ENCODE measurements at regions not wholly inside any gene's neighbourhood (a gene's known extent, or its start where the extent isn't known, plus 50 kb on each side); places are given as distances from the start of the nearest gene placed in this dataset.

DNA sequence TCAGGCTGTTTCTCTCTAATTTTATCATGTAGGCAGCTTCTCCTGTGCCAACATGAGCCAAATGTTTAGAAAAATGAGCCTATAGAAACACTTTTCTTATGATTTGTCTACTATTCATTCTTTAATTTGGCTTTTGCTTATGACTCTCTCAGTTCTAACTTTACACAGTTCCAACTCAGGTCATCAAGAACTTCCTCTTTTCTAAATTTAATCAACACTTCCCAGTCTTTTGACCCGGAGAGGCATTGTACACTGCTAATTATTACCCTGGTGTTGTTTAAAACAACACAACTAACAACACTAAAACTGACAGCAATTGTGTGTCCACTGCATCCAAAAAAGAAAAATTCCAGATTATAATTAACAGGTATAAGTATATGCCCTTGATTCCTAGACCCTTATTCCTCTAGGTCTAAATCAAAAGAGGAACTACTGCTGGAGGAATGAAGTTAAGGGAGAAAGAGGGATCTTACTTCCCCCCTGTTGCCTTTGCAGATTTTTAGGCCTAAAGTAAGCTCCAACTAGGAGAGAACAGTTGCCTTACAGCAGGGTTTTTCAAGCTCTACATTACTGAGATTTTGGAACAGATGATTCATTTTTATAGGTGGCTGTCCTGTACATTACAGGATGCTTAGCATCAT lies 332.2 kb upstream of the GOLIM4 start:
- DNase-seq: no peak

DNA sequence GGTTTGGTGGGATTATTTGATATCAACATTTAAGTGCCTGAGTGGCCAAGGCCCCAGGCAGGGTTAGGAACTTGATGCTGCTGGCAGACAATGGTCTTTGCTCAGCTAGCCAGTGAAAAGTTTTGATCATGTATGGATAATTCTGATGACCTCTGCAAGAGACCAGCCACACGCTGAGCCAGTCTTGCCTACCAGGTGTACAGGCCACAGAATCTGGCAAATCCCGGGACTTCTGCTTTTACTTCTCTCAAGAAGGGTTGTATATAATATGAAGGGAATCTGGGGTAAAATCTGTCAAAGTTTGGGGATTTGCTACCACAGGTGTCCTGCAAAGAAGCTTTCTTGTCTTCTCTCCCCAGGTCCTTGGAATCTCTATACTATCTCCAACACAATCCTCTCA lies 331.4 kb upstream of the GOLIM4 start:
- no peak for DNase-seq

DNA sequence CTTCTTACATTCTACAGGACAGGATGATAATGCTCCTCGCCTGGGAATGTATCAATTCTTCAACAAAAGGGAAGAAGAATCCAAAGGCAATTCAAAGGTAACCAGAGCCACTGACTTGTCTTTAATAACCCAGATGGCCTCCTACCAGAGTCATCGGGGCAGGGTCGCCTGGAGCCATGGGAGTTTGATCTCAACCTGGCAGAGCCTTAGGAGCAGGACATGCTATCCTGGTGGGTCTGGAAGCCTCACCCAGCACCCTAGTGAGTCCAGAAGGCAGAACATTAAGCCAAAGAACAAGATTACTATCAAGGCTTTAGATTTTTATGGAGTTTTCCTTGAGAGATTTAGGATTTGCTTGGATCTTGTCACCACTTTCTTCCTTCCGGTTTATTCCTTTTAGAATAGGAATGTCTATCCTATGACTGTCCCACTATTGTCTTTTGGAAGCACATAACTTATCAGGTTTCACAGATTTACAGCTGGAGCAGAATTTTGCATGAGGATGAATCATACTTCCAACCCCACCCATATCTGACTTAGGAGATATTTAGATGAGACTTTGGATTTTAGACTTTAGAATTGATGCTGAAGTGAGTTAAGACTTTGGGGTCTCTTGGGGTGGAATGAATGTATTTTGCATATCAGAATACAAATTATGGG lies 330.3 kb upstream of the GOLIM4 start:
- no peak for DNase-seq

DNA sequence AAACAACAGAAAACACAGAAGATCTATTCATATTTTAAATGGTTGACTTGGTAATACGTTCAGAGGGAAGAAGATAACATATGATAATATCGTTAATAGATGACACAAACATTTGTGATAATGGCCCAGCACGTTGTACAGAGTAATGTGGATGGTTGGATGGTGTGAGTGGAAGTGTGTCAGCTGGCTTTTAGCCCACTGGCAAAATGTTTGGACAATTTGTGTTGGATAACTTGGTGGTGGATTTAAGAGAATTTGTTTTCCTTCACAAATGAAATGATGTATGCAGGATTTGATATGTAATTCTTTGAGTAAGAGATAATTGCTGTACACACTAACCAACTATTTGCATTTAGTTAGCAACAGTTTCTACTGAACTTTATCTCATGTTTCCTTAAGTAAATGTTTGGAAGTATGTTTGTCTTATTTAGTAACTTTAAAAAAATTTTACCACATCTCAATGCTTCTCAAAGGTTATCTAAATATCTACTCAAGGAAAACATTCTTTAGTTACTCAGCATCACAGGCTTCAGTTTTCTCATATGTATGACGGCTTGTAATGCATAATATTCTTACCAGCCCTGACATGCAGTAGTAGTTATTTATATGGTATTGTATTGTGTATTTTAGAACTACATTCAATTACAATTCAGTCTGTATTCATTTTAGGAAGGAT lies 328.5 kb upstream of the GOLIM4 start:
- DNase-seq: no peak

DNA sequence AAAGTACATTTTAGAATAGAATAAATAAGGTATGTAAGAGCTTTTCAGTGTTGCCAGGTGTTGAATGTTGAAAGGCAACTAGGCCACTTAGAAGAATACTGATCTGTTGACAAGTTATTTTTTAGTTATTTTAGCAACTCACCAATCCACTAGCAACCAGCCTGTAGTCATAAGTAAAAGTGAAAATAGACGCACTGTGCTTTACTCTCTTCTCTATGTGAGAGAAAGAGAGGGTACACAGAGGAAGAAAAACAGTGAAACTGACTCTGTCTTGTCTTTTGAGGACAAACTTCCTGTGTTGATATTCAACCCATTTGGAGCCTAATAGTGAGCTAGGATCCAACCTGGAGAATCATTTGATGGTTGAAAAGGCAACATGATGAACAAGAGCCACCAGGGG lies 327.1 kb upstream of the GOLIM4 start:
- no peak for DNase-seq

DNA sequence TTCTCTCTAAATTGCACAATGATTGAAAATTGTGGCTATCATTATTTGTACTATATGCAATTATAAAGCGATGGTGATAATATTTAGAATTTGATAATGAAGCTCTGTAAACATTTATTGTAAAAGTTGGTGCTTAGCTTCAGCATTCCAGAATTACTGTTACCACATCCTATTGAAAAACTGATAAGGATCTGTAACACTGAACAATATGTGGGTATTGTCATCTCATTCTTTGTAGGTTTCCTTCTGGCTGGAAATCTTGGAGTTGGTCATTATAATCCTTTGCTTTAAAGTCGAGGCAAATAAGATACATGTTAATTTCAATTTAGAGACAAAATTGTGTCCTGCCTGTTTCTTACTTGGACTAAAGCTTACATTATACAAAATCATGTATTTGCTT lies 323.4 kb upstream of the GOLIM4 start:
- DNase-seq: no peak

DNA sequence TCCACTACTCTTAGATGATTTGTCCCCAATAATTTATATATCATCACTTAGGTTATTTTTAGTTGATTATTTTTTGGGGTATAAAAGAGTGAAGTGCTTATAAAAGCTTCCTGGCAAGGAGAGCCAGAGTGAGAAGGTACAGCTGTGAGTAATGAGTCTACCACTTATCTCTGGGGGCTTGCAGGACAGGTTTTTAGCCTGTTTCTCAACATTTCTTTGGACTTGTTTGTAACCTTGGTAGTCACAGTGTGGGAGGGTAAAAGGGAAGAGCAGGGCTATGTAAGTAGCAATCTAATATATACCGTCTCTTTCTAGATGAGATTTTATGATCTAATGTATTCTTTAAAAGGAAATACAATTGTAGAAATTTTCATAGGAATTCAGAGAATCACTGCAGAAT lies 321.3 kb upstream of the GOLIM4 start:
- no peak for DNase-seq

DNA sequence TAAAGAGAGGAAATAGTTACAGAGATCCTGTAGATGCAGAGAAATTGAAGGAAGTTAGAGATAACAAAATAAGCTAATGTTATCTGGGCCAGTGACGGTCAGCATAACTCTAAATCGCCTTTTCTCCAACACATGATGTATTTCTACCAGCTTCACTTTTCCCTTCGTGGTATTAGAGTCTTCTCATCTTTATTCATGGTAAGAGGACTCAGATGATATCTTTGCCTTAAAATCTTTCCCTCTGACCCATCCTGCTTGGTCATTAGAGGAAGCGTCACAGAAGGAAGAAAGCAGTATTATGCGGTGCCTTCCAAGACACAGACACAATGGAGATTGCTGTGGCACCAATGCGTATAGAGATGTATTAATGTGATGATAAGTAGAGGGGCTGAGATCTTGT lies 320.7 kb upstream of the GOLIM4 start:
- no peak for DNase-seq

DNA sequence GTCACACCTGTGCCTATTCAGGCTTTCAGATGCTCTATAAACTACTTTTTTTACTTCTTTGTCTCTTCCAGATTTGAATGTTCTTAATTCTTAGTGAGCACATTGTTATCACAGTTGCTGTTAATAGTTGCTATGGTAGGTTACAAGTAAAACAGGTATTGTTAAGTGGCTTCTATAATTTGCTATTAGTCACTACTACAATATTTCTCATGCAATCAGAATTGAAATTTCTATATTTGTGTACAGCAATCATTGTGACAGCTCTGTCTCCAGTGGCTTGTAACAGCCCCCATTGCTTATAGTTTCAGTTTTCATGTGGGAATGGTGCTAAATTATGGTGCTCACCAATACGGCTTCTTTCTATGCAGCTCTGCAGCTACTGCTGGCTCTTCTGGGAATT lies 318.4 kb upstream of the GOLIM4 start:
- DNase-seq: no peak

DNA sequence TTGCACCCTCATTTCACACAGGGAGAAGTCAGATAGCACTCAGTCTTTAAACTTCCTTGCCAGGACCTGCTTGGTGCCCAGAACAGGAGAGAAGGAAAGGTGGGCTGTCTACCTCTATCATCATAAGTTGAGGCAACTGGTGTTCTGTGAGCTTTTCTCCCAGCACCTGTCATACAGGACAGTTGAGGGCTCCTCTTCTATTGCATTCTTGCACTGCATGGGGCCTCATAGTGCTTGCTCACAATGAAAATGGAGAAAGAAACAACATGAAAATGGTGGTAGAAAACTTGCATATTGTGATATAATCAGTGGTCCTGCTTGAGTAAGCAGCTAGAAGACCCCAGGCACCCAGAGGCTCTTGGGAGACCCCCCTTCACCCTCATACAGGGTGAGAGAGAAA lies 311.7 kb upstream of the GOLIM4 start:
- no peak for DNase-seq

DNA sequence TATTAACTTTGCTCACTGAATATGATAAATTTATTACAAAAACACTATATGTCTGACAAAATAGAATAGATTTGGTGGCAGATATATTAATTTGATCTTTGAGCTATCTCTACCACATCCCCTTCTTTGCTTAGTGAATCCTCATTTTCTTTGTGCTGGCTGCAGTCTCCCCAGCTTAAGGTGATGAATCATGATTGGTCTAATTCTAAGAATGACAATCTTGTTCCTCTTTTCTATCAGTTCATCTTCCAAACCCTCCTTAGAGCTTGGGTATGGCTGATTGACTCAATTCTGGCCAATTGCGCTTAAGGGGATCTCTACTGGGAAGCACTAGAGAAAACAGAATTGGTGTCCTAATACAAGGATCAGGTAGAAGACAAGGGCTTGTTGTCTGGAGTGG lies 309.6 kb upstream of the GOLIM4 start:
- DNase-seq: no peak

DNA sequence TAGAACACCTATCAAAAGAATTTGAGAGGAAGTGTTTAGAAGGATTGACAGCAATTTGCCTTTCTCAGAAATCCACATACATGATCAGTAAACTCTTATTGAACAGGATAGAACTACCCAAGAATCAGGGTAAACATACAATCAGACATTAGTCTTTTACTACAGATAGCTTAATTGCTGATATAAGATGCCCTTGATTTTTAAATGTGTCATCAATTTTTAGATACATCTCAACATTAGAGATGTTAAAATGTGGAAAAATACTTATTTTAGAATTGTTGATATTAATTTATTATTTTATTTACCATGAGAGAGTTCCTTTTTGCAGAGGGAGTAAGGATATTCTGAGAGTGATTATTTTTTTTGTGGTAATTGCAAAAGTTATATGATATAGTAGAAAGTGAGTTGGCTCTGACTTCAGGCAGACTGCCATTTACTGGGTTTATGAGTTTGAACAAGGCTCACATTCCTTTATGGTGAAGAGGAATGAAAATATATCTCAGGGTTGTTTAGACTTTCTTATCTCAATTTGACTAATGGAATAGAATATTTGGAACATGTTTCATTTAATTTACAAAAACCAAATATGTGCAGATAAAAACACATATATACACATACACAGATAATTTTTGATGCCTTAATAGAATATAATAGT lies 302.8 kb upstream of the GOLIM4 start:
- no peak for DNase-seq

DNA sequence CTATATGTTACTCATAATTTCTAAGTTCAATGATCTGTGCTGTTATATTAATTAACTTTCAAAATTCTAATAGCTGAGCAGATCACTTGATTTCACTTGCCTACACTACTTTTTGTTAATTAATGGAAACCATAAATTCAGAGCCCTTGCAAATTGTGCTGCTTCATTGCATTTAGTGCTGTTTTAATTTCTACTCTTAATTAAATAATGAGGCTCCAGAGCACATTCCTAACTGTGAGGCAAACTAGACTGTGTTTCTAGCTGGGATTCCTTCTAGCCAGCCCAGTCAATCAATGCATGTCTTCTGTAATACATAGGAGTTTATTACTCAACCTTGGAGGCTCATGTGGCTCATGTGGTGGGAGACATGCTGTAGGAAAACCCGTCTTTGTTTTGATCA lies 301.1 kb upstream of the GOLIM4 start:
- DNase-seq: no peak

DNA sequence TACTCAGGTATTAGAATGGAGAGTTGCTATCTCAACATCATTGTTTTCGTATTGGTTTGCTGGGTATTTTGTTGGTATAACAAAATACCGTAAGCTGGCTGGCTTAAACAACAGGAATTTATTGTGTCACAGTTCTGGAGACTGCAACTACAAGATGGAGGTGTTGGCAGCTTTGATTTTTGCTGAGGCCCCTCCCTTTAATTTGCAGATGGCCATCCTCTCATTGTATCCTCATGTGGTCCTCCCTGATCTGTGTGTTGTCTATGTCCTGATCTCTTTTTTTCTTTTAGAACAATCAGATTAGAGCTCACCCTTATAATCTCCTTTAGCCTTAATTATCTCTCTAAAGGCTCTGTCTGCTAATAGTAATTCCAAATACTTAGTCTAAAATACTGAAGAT lies 299.8 kb upstream of the GOLIM4 start:
- no peak for DNase-seq

DNA sequence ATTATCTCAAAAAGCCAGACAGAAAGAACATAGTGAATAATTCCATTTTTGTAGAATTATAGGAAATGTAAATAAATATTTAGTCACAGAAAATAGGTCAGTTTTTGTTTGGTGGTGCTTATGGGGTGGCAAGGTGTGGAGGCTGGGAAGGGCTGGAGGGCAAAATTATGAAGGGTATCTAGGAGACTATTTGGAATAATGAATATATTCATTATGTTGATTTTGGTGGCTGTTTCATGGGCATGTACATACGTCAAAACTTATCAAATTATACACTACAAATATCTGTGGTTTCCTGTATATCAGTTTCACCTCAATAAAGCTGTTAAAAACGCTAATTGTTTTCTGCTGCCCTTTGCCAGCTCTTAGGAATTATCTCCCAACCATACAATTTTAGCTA lies 298.7 kb upstream of the GOLIM4 start:
- no peak for DNase-seq

DNA sequence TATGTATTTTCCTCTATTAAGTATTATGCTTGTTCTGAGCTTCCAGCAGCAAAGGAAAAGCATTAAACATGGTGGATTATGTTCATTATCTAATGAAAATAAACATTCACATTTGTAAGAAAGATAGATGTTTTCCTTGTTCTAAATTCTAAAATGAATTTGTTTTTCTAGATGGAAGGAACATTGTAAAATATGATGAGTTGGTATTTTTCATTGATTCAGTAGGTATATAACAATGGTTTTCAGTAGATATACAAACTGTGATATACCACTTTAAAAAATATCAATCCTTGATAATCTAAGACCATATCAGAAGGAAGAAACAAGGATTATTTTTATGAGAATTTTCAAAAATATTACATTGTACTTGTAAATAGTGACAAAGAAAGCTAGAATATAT lies 290.6 kb upstream of the GOLIM4 start:
- DNase-seq: no peak

DNA sequence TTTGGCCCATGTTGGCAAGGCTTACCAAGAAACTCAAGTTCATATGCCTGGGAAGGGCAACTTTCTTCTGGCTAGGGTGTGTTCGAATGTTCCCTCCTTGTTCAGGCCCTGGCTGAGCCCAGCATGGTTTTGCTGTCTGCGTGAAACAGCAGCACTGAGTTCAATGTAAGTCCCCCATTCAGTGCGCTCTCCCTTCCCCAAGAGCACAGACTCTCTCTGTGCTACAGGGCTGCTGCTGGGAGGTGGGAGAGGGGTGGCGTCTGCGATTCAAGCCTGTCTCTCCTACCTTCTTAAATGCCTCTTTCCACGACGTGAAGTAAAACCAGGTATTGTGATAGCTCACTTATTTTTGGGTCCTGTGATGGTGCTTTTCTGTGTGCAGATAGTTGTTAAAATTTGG lies 289.3 kb upstream of the GOLIM4 start:
- DNase-seq: no peak

DNA sequence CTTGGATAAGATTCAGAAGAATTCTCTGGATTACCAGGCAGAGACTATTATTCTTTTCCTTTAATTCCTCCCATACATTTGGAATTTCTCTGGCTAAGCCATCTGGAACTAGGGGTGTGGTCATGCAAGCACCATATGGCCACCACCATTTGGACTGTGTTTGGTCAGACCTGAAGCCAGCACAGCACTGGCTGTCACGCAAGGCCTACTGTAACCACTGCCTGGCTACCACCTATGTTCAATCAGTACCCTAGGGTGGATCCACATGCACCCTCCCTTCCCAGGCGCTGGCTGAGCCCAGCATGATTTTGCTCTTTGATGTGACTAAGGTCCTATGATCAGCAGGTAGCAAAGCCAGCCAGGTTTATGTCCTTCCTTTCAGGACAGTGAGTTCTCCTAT lies 287.8 kb upstream of the GOLIM4 start:
- no peak for DNase-seq

DNA sequence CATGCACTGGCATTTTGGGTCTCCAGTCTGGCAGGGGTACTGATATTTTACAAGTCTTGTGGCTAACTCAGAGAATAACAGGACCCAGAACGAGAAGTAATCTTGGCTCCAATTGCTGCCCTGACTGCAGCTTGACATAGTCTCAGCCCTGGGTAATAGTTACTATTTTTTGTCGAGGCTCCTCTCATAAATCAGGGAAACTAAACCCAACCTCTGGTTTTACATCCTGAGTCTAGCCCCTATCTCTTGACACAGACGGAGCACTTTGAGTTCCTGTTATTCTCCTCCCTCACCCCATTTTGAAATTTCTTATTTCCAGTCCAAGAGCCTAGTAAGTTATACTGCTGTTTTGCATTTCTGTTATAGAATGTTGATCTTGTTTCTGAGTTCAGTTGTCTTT lies 276.1 kb upstream of the GOLIM4 start:
- DNase-seq: no peak

DNA sequence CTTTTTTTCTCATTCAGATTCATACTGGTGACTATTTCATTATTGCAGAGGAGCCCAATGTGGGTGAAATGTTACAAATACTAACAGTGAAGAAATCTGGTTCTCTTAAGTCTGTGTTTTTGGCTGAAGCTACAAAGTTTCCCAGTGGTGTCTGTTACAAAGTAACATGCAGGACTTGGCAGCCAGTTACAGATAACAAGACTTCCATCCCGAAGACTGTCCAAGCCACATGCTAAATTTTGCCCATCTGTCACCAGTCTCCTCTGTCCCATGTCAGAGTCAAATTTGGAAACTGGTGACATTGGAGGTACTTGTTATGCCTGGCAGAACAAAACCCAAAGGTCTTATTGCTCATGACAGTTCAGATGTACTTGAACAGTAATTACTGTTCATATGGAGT lies 269.2 kb upstream of the GOLIM4 start:
- DNase-seq: no peak

DNA sequence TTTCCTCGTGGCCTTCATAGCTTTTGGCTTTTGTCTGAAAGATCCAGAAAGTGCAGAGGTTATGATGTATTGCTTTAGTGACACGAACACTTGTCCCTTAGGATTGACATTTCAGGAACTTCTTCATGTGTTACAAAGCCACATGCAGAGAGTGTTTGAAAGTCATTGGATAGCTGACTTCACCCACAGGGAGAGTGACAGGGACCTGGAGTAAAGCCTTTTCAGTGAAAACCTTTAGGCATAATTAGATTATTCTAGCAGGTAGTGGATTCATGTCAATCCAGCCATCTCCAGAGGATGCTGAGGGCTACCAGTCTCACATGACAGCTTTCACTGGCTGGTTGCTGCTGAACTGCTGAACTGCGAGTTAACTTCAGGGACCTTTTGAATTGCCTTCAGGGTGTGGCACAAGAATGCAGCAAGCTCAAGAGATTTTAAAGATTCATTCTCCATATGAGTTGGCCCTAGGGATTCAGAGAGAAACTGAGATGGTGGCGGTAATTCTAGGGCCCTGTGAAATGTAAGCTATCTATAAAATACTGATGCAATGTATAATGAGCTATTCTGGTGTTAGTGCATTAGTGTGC lies 267.0 kb upstream of the GOLIM4 start:
- no peak for DNase-seq

DNA sequence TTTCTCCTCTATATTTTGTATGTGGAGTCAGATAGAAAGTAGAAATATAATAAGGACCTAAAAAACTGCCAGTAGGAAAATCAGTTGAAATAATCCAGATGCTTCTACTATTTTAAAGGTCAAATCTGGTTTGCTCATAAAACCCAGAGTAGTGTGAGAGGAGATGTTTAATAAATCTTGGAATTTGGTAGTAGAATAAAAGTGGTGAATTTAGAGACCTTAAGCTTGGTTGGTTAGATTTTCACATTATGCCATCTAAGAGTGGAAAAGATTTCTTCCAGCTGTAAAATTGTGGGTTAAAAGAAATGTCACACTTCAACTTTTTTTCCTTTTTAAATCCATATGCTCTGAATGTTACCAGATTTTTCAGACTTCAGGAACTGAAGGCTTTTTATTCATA lies 266.4 kb upstream of the GOLIM4 start:
- no peak for DNase-seq

DNA sequence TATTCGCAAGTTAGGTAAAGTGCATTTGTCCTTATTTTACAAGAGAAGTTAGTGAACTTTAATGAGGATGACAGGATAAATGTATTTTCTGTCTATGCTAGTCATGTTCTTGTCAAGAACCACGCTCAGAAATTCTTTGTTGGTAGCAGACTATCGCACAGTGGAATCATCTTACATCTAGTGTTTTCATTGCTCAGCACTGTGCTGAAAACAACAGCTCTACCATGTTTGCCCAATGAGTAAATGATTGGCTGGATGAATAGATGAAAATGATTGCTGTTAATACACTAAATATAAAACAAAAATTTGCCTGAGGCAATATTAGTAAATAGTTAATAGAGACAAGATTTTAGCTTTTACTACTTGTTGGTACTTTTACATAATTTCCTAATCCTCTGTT lies 265.3 kb upstream of the GOLIM4 start:
- DNase-seq: no peak
